Glutamatergic neuron (in vitro differentiated cells): ENCODE measurements at regions not wholly inside any gene's neighbourhood (a gene's known extent, or its start where the extent isn't known, plus 50 kb on each side); places are given as distances from the start of the nearest gene placed in this dataset.

Source experiments
- DNase-seq: peaks from one replicate; pipeline ENCODE4 v3.0.0; 2022
- H3K27ac Mint-ChIP-seq: one replicate; pipeline ENCODE4 v1.8.0; 2020; ENCODE audit warnings: mild to moderate bottlenecking, mixed read lengths, inconsistent platforms; ENCODE audit not compliant: unreplicated experiment
- H3K27me3 Mint-ChIP-seq: one replicate; pipeline ENCODE4 v1.8.0; 2020; ENCODE audit warnings: mild to moderate bottlenecking, moderate library complexity, mixed read lengths, inconsistent platforms; ENCODE audit not compliant: unreplicated experiment
- H3K36me3 Mint-ChIP-seq: one replicate; pipeline ENCODE4 v1.8.0; 2020; ENCODE audit warnings: mild to moderate bottlenecking, mixed read lengths, inconsistent platforms; ENCODE audit not compliant: unreplicated experiment
- H3K4me1 Mint-ChIP-seq: one replicate; pipeline ENCODE4 v1.8.0; 2020; ENCODE audit warnings: mild to moderate bottlenecking, low read depth, mixed read lengths, inconsistent platforms; ENCODE audit not compliant: unreplicated experiment
- H3K4me3 Mint-ChIP-seq: one replicate; pipeline ENCODE4 v1.8.0; 2020; ENCODE audit warnings: mild to moderate bottlenecking, mixed read lengths, inconsistent platforms; ENCODE audit not compliant: unreplicated experiment
- H3K9me3 Mint-ChIP-seq: one replicate; pipeline ENCODE4 v1.8.0; 2020; ENCODE audit warnings: mild to moderate bottlenecking, moderate library complexity, mixed read lengths, inconsistent platforms; ENCODE audit not compliant: unreplicated experiment
- CTCF ChIP-seq: fragments of 200-600 bp; sonication (generic); IDR thresholded peaks from one replicate; pipeline ENCODE4 v1.5.0; 2021; ENCODE audit not compliant: partially characterized antibody, unreplicated experiment

DNA sequence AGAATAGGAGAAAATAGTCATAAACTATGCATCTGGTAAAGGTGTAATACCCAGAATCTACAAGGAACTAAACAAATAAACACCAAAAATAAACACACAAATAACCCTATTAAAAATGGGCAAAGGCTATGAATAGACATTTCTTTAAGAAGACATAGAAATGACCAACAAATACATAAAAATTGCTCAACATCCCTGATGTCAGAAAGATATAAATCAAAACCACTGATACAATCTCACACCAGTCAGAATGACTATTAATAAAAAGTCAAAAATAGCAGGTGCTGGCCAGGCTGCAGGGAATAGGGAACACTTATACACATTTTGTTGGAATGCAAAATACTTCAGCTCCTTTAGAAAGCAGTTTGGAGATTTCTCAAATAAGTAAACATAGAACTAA, 352.1 kb upstream of the SLITRK1 start:
- Mint-ChIP-seq H3K27ac (no peak overlapping the region), H3K36me3 (no peaks in the 10 kb centered on the region), H3K4me1 (peaks cover 20% of the 10 kb centered on the region), H3K4me3 (no peak overlapping the region), H3K9me3 (no peaks in the 10 kb centered on the region), H3K27me3 (no peaks in the 10 kb centered on the region)
- no peak for TF ChIP-seq CTCF
- DNase-seq, result no peak

- no peak for DNase-seq
- no peaks in the 10 kb centered on the region for H3K36me3 Mint-ChIP-seq
- no peaks in the 10 kb centered on the region for H3K9me3 Mint-ChIP-seq
- H3K4me1 Mint-ChIP-seq, result peaks cover 3% of the 10 kb centered on the region
- H3K4me3 Mint-ChIP-seq, result no peak overlapping the region
- H3K27me3 Mint-ChIP-seq, result no peaks in the 10 kb centered on the region
- TF ChIP-seq CTCF, result no peak
- no peak overlapping the region for H3K27ac Mint-ChIP-seq
These were observed 348.3 kb upstream of the SLITRK1 start for GRCh38 chr13:84230568-84230967.

GRCh38 chr13:84211048-84211447, 328.8 kb upstream of the SLITRK1 start:
- Mint-ChIP-seq H3K36me3 (no peaks in the 10 kb centered on the region), H3K27me3 (no peaks in the 10 kb centered on the region), H3K9me3 (no peaks in the 10 kb centered on the region), H3K4me1 (no peaks in the 10 kb centered on the region), H3K27ac (no peak overlapping the region), H3K4me3 (no peak overlapping the region)
- no peak for DNase-seq
- TF ChIP-seq CTCF, result no peak

GRCh38 chr13:84208246-84208910, 326.1 kb upstream of the SLITRK1 start:
- no peak for DNase-seq
- no peak for TF ChIP-seq CTCF
- Mint-ChIP-seq H3K27ac (no peak overlapping the region), H3K9me3 (no peaks in the 10 kb centered on the region), H3K4me1 (no peaks in the 10 kb centered on the region), H3K36me3 (no peaks in the 10 kb centered on the region), H3K27me3 (no peaks in the 10 kb centered on the region), H3K4me3 (no peak overlapping the region)

- no peak for TF ChIP-seq CTCF
- no peak overlapping the region for H3K27ac Mint-ChIP-seq
- H3K36me3 Mint-ChIP-seq, result no peaks in the 10 kb centered on the region
- DNase-seq, result no peak
- no peaks in the 10 kb centered on the region for H3K4me1 Mint-ChIP-seq
- H3K4me3 Mint-ChIP-seq, result no peak overlapping the region
- no peaks in the 10 kb centered on the region for H3K9me3 Mint-ChIP-seq
- H3K27me3 Mint-ChIP-seq, result no peaks in the 10 kb centered on the region
These were observed 325.2 kb upstream of the SLITRK1 start for GRCh38 chr13:84207509-84207908.
